ENCODE measurements at regions not wholly inside any gene's neighbourhood (a gene's known extent, or its start where the extent isn't known, plus 50 kb on each side); places are given as distances from the start of the nearest gene placed in this dataset.

DNA sequence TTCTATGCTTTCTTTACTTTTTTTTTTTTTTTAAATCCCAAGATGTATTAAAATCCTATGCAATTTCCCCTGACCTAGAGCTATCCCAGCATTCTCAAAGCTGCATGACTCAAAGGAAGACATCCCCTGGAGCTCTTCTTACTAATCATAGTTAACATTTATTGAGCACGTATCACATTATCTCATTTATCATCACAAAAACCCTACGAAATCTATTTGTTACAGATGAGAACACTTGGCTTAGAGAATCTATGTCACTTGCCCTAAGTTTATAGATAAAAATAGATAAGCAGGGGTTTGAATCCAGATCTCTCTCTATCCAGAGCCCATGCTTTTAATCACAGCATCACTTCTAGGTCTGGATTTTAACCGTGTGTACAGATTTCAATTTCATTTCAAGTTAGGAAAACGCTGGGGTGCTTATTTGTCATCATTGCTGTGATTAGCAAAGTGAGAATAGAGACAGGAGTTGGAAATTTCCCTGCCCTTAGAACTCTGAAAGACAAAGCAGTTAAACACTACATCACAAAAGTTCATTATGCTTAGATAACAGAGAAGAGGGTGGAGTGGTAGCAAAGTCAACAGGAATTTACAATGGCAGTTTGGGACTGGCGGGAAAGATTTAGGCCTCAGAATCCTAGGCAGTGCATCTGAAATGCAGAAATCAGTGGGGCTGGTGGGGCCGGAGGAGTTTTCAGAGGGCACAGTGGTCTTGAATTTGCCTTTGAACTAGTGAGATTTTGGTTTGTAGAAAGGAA, 177.7 kb upstream of the FRMD6 start:
- Histone ChIP-seq H3K4me3 (ENCODE audit: low read depth in 2 of 2, low read length in 1 of 2) (no peak overlapping the region), H3K9me3 (no peaks in the 10 kb centered on the region), H3K79me2 (ENCODE audit: insufficient read depth) (no peaks in the 10 kb centered on the region), H2AFZ (ENCODE audit: low read depth) (no peak overlapping the region; the same call in 1 of the 2 replicates), H3K4me2 (no peak overlapping the region; the same call in 1 of the 2 replicates), H4K20me1 (ENCODE audit: insufficient read depth) (no peaks in the 10 kb centered on the region), H3K27me3 (ENCODE audit: insufficient read depth) (no peaks in the 10 kb centered on the region), H3K9ac (peak overlapping the region; percentile 54; the same call in 1 of the 2 replicates), H3K36me3 (replicated peaks in 1 of 2; ENCODE audit: control insufficient read depth in 1 of 2, insufficient read depth in 2 of 2, low read length in 1 of 2) (no peaks in the 10 kb centered on the region), H3F3A (replicated peaks; ENCODE audit: insufficient read depth) (peaks cover 20% of the 10 kb centered on the region), H3K4me1 (ENCODE audit: control insufficient read depth in 1 of 2, insufficient read depth in 2 of 2, low read depth in 1 of 2, low read length in 1 of 2) (peaks cover 16 to 31% of the 10 kb centered on the region in 2 experiments), H3K27ac (ENCODE audit: low read depth in 2 of 2, low read length in 1 of 2) (peak overlapping the region; percentile 98), H3K9me2 (no peaks in the 10 kb centered on the region; the same call in 1 of the 2 replicates)
- WGBS (ENCODE audit: low lambda C conversion rate): 33% methylated on average over 6 of the region's 6 CpGs
- CTCF ChIA-PET: interaction anchor here (1.0 to 2.0 kb wide), 7 partner anchors 25 to 305 kb away, joined by 3 to 17 read pairs (median 8); no protein-coding TSS in a partner anchor
- POLR2A ChIA-PET: interaction anchor here (1.1 to 1.5 kb wide), 2 partner anchors 25 to 35 kb away, joined by 3 read pairs; no protein-coding TSS in a partner anchor
- DNase-seq: no peak
- no peak for TF ChIP-seq NRF1 (IDR thresholded peaks at IDR 0.05; ENCODE audit: low read depth, low read length)
- TF ChIP-seq, protein P1, sequence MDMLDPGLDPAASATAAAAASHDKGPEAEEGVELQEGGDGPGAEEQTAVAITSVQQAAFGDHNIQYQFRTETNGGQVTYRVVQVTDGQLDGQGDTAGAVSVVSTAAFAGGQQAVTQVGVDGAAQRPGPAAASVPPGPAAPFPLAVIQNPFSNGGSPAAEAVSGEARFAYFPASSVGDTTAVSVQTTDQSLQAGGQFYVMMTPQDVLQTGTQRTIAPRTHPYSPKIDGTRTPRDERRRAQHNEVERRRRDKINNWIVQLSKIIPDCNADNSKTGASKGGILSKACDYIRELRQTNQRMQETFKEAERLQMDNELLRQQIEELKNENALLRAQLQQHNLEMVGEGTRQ (IDR thresholded peaks at IDR 0.05; ENCODE audit: borderline replicate concordance, low read depth, low read length): no peak
- TF ChIP-seq FOSL2 (IDR thresholded peaks at IDR 0.05; ENCODE audit: borderline replicate concordance, low read depth): peak; percentile 74; the same call in 1 of the 2 replicates
- TF ChIP-seq, protein P2, sequence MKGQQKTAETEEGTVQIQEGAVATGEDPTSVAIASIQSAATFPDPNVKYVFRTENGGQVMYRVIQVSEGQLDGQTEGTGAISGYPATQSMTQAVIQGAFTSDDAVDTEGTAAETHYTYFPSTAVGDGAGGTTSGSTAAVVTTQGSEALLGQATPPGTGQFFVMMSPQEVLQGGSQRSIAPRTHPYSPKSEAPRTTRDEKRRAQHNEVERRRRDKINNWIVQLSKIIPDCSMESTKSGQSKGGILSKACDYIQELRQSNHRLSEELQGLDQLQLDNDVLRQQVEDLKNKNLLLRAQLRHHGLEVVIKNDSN (IDR thresholded peaks at IDR 0.05; ENCODE audit: borderline replicate concordance, low read depth): no peak
- TF ChIP-seq TAF1 (IDR thresholded peaks at IDR 0.05; ENCODE audit: borderline replicate concordance, low read depth, low read length): no peak
- TF ChIP-seq EP300 (IDR thresholded peaks at IDR 0.05; ENCODE audit: borderline replicate concordance in 1 of 2, low read depth in 1 of 2, low read length in 1 of 2): peak; percentile 88 to 97
- TF ChIP-seq RFX5 (IDR thresholded peaks at IDR 0.05; ENCODE audit: low read length): no peak
- TF ChIP-seq, protein P3, sequence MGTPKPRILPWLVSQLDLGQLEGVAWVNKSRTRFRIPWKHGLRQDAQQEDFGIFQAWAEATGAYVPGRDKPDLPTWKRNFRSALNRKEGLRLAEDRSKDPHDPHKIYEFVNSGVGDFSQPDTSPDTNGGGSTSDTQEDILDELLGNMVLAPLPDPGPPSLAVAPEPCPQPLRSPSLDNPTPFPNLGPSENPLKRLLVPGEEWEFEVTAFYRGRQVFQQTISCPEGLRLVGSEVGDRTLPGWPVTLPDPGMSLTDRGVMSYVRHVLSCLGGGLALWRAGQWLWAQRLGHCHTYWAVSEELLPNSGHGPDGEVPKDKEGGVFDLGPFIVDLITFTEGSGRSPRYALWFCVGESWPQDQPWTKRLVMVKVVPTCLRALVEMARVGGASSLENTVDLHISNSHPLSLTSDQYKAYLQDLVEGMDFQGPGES (IDR thresholded peaks at IDR 0.05; ENCODE audit: low read depth, low read length): no peak
- TF ChIP-seq TCF12 (IDR thresholded peaks at IDR 0.05): peak; percentile 98
- peak; percentile 78 for TF ChIP-seq RXRA (IDR thresholded peaks at IDR 0.05; ENCODE audit: borderline replicate concordance, low read depth)
- TF ChIP-seq FOXJ3 (CRISPR knock-in tag; IDR thresholded peaks at IDR 0.05): no peak
- TF ChIP-seq, protein P4, sequence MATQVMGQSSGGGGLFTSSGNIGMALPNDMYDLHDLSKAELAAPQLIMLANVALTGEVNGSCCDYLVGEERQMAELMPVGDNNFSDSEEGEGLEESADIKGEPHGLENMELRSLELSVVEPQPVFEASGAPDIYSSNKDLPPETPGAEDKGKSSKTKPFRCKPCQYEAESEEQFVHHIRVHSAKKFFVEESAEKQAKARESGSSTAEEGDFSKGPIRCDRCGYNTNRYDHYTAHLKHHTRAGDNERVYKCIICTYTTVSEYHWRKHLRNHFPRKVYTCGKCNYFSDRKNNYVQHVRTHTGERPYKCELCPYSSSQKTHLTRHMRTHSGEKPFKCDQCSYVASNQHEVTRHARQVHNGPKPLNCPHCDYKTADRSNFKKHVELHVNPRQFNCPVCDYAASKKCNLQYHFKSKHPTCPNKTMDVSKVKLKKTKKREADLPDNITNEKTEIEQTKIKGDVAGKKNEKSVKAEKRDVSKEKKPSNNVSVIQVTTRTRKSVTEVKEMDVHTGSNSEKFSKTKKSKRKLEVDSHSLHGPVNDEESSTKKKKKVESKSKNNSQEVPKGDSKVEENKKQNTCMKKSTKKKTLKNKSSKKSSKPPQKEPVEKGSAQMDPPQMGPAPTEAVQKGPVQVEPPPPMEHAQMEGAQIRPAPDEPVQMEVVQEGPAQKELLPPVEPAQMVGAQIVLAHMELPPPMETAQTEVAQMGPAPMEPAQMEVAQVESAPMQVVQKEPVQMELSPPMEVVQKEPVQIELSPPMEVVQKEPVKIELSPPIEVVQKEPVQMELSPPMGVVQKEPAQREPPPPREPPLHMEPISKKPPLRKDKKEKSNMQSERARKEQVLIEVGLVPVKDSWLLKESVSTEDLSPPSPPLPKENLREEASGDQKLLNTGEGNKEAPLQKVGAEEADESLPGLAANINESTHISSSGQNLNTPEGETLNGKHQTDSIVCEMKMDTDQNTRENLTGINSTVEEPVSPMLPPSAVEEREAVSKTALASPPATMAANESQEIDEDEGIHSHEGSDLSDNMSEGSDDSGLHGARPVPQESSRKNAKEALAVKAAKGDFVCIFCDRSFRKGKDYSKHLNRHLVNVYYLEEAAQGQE (IDR thresholded peaks at IDR 0.05; ENCODE audit: low read depth, low read length): no peak
- TF ChIP-seq RAD21 (IDR thresholded peaks at IDR 0.05; ENCODE audit: low read length): no peak; the same call in 1 of the 2 replicates
- TF ChIP-seq TEAD4 (IDR thresholded peaks at IDR 0.05; ENCODE audit: borderline replicate concordance, insufficient read depth): peak; percentile 85
- peak; percentile 18; the same call in 1 of the 2 replicates for TF ChIP-seq SMC3 (IDR thresholded peaks at IDR 0.05; ENCODE audit: low read depth, low read length)
- peak; percentile 86 for TF ChIP-seq JUND (IDR thresholded peaks at IDR 0.05)
- TF ChIP-seq, protein P5, sequence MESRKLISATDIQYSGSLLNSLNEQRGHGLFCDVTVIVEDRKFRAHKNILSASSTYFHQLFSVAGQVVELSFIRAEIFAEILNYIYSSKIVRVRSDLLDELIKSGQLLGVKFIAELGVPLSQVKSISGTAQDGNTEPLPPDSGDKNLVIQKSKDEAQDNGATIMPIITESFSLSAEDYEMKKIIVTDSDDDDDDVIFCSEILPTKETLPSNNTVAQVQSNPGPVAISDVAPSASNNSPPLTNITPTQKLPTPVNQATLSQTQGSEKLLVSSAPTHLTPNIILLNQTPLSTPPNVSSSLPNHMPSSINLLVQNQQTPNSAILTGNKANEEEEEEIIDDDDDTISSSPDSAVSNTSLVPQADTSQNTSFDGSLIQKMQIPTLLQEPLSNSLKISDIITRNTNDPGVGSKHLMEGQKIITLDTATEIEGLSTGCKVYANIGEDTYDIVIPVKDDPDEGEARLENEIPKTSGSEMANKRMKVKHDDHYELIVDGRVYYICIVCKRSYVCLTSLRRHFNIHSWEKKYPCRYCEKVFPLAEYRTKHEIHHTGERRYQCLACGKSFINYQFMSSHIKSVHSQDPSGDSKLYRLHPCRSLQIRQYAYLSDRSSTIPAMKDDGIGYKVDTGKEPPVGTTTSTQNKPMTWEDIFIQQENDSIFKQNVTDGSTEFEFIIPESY (IDR thresholded peaks at IDR 0.05; ENCODE audit: borderline replicate concordance, low read depth): peak; percentile 62; the same call in 1 of the 2 replicates
- peak; percentile 62; the same call in 1 of the 2 replicates for TF ChIP-seq RCOR1 (IDR thresholded peaks at IDR 0.05; ENCODE audit: low read length)
- TF ChIP-seq, protein P6, sequence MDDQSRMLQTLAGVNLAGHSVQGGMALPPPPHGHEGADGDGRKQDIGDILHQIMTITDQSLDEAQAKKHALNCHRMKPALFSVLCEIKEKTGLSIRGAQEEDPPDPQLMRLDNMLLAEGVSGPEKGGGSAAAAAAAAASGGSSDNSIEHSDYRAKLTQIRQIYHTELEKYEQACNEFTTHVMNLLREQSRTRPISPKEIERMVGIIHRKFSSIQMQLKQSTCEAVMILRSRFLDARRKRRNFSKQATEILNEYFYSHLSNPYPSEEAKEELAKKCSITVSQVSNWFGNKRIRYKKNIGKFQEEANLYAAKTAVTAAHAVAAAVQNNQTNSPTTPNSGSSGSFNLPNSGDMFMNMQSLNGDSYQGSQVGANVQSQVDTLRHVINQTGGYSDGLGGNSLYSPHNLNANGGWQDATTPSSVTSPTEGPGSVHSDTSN (IDR thresholded peaks at IDR 0.05): peak; percentile 96
- peak; percentile 60; the same call in 1 of the 2 replicates for TF ChIP-seq MEF2A (IDR thresholded peaks at IDR 0.05; ENCODE audit: borderline replicate concordance, low read depth)
- TF ChIP-seq POLR2AphosphoS5 (IDR thresholded peaks at IDR 0.05; ENCODE audit: low read depth, low read length): peak; percentile 80

Measured in SK-N-SH (cell line).